ENCODE measurements at regions not wholly inside any gene's neighbourhood (a gene's known extent, or its start where the extent isn't known, plus 50 kb on each side); places are given as distances from the start of the nearest gene placed in this dataset.
"Not testable (repeated sequence)": the region's sequence is repeated elsewhere in the genome, so short reads cannot be mapped to it uniquely, and the experiment has no call there.

DNA sequence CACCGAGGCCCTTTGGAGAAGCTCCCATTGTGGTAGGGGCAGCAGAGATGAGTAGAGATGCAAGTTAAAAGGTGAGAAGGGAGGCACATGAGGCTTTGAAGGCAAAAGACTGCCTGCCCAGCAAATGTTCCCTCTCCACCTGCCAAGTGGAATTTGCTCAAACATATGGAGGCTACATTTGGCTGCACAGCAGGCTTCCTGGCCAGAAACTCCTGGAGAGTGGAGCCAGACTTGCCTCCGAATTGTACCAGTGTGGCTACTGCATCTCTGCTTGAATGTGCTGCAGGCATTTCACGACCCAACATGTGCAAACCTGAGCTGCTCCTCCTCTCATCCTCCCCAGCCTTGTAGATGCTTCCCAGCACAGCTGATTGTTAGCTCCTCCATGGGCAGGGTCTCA lies 229.2 kb downstream of the ZNF621 start:
- TF ChIP-seq, protein P1, sequence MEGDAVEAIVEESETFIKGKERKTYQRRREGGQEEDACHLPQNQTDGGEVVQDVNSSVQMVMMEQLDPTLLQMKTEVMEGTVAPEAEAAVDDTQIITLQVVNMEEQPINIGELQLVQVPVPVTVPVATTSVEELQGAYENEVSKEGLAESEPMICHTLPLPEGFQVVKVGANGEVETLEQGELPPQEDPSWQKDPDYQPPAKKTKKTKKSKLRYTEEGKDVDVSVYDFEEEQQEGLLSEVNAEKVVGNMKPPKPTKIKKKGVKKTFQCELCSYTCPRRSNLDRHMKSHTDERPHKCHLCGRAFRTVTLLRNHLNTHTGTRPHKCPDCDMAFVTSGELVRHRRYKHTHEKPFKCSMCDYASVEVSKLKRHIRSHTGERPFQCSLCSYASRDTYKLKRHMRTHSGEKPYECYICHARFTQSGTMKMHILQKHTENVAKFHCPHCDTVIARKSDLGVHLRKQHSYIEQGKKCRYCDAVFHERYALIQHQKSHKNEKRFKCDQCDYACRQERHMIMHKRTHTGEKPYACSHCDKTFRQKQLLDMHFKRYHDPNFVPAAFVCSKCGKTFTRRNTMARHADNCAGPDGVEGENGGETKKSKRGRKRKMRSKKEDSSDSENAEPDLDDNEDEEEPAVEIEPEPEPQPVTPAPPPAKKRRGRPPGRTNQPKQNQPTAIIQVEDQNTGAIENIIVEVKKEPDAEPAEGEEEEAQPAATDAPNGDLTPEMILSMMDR (conservative IDR thresholded peaks at IDR 0.05; ENCODE audit: low read depth, low read length): no peak
- DNase-seq (ENCODE audit: low read depth): no peak
- H3K4me3 ChIP-seq (ENCODE audit: low read depth, low read length): no peak overlapping the region

GRCh38 chr3:40754994-40755393 lies 230.2 kb downstream of the ZNF621 start:
- TF ChIP-seq, protein P1 (conservative IDR thresholded peaks at IDR 0.05; ENCODE audit: low read depth, low read length): no peak
- no peak overlapping the region for H3K4me3 ChIP-seq (ENCODE audit: low read depth, low read length)
- DNase-seq (ENCODE audit: low read depth): no peak

GRCh38 chr3:40756500-40756899 lies 231.7 kb downstream of the ZNF621 start:
- no peak for DNase-seq (ENCODE audit: low read depth)
- TF ChIP-seq, protein P1 (conservative IDR thresholded peaks at IDR 0.05; ENCODE audit: low read depth, low read length): no peak
- H3K4me3 ChIP-seq (ENCODE audit: low read depth, low read length): no peak overlapping the region

- not testable (repeated sequence) for H3K4me3 ChIP-seq (ENCODE audit: low read depth, low read length); DNase-seq (ENCODE audit: low read depth)
These were observed 238.0 kb downstream of the ZNF621 start for GRCh38 chr3:40762771-40763170.

DNA sequence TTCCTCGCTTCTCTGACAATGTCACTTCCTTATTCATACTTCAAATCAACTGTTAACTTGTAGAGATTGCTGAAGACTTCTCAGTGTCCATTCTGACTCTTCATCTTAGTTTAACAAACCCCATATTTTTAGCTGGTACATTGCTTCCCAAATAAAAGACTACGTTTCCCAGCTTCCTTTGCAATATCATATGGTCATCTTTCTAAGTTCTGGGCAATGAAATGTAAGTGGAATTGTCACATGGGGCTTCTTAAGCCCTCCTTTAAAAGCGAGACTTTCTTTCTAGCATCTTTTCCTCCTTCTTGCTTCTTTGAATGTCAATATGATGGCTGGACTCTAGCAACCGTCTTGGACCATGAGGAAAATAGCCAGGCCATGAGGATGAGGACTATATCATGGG lies 239.0 kb downstream of the ZNF621 start:
- no peak for DNase-seq (ENCODE audit: low read depth)
- TF ChIP-seq, protein P1 (conservative IDR thresholded peaks at IDR 0.05; ENCODE audit: low read depth, low read length): no peak
- no peak overlapping the region for H3K4me3 ChIP-seq (ENCODE audit: low read depth, low read length)

DNA sequence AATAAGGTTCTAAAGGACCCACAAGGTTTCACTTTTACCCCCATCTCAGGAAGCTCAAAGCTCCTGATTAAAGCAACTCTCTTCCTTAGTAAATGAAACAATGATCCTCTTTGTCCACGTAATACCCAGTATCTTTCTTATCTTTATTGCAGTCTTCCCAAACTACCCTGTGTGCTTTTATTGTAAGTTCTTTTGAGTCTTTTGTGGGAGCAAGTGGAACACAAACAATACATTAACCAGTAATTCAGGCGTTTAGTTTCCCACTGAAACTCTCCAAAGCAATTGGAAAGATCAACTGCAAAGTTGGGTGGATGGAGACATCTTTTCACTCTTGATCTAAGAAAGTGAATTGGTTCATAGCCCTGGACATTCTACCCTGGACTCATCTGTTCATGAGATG lies 240.0 kb downstream of the ZNF621 start:
- no peak overlapping the region for H3K4me3 ChIP-seq (ENCODE audit: low read depth, low read length)
- DNase-seq (ENCODE audit: low read depth): no peak
- TF ChIP-seq, protein P1 (conservative IDR thresholded peaks at IDR 0.05; ENCODE audit: low read depth, low read length): no peak

GRCh38 chr3:40765884-40766283 lies 241.1 kb downstream of the ZNF621 start:
- peak; percentile 24 for DNase-seq (ENCODE audit: low read depth)
- TF ChIP-seq, protein P1 (conservative IDR thresholded peaks at IDR 0.05; ENCODE audit: low read depth, low read length): no peak

DNA sequence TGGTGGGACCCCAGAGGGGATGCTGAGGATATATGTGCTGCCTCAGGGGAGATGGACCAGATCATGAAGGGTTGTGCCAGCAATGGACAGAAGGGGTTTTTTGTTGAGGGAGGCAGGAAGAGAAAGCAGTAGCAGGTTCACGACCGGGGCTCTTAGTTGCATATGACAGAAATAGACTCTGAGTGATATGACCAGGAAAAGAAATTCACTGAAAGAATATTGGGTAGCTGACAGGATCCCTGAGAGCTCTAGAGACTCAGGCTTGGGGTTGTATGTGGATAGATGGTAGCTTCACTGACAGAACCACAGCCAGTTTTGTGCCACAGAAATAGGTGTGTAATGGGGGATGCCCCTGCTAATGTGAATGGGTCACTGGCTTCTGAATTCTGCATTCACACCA lies 241.6 kb downstream of the ZNF621 start:
- DNase-seq (ENCODE audit: low read depth): no peak

More at GRCh38 chr3:40765884-40766283, 241.1 kb downstream of the ZNF621 start:
- no peak overlapping the region for H3K4me3 ChIP-seq (ENCODE audit: low read depth, low read length)

More for the DNA sequence above, 241.6 kb downstream of the ZNF621 start:
- TF ChIP-seq, protein P1 (conservative IDR thresholded peaks at IDR 0.05; ENCODE audit: low read depth, low read length): no peak
- no peak overlapping the region for H3K4me3 ChIP-seq (ENCODE audit: low read depth, low read length)

Data from choroid plexus epithelial cell (primary cell).